Progenitor cell of endocrine pancreas (in vitro differentiated cells): ENCODE measurements at regions not wholly inside any gene's neighbourhood (a gene's known extent, or its start where the extent isn't known, plus 50 kb on each side); places are given as distances from the start of the nearest gene placed in this dataset.

Experiments used
- DNase-seq: peaks from one replicate; pipeline ENCODE4 v3.0.0; 2021; ENCODE audit warnings: low spot score; ENCODE audit not compliant: unreplicated experiment
- H3K27ac Mint-ChIP-seq: 2 replicates; pipeline ENCODE4 v1.8.0; 2021; ENCODE audit warnings: mild to moderate bottlenecking, moderate library complexity, mixed read lengths
- H3K27me3 Mint-ChIP-seq: 2 replicates; pipeline ENCODE4 v1.8.0; 2021; ENCODE audit warnings: mixed read lengths
- H3K36me3 Mint-ChIP-seq: 2 replicates; pipeline ENCODE4 v1.8.0; 2022; ENCODE audit warnings: mixed read lengths; ENCODE audit not compliant: insufficient read depth
- H3K4me1 Mint-ChIP-seq: 2 replicates; pipeline ENCODE4 v1.8.0; 2021; ENCODE audit warnings: low read depth, mixed read lengths
- H3K4me3 Mint-ChIP-seq: 2 replicates; pipeline ENCODE4 v1.8.0; 2021; ENCODE audit warnings: low read depth, mild to moderate bottlenecking, moderate library complexity, mixed read lengths
- H3K9me3 Mint-ChIP-seq: 2 replicates; pipeline ENCODE4 v1.8.0; 2021; ENCODE audit warnings: low read depth, mixed read lengths
- TF ChIP-seq, protein P1 (sequence below): fragments of 200-600 bp; sonication (generic); IDR thresholded peaks from one replicate; pipeline ENCODE4 v1.5.0; 2021; ENCODE audit warnings: antibody characterized with exemption, mild to moderate bottlenecking; ENCODE audit not compliant: unreplicated experiment

DNA sequence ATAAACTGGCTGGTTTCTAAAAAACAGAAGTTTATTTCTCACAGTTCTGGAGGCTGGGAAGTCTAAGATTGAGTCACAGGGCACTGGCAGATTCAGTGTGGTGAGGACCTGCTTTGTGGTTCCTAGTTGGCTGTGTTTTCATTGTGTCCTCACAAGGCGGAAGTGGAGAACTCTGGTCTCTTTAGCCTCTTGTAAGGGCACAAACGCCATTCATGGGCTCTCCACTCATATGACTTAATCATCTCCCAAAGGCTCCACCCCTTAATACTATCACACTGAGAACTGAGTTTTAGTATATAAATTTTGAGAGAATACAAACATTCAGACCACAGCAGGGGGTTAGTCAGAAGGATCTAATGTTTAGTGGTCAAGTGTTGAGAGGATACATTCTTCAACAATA is 208.2 kb downstream of the SEC61B start:
- Mint-ChIP-seq H3K4me1 (peaks cover 7% of the 10 kb centered on the region), H3K36me3 (no peaks in the 10 kb centered on the region), H3K27me3 (no peaks in the 10 kb centered on the region), H3K9me3 (peaks cover 5% of the 10 kb centered on the region), H3K27ac (no peak overlapping the region), H3K4me3 (no peak overlapping the region)
- no peak for DNase-seq
- TF ChIP-seq, protein P1, sequence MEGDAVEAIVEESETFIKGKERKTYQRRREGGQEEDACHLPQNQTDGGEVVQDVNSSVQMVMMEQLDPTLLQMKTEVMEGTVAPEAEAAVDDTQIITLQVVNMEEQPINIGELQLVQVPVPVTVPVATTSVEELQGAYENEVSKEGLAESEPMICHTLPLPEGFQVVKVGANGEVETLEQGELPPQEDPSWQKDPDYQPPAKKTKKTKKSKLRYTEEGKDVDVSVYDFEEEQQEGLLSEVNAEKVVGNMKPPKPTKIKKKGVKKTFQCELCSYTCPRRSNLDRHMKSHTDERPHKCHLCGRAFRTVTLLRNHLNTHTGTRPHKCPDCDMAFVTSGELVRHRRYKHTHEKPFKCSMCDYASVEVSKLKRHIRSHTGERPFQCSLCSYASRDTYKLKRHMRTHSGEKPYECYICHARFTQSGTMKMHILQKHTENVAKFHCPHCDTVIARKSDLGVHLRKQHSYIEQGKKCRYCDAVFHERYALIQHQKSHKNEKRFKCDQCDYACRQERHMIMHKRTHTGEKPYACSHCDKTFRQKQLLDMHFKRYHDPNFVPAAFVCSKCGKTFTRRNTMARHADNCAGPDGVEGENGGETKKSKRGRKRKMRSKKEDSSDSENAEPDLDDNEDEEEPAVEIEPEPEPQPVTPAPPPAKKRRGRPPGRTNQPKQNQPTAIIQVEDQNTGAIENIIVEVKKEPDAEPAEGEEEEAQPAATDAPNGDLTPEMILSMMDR: no peak

DNA sequence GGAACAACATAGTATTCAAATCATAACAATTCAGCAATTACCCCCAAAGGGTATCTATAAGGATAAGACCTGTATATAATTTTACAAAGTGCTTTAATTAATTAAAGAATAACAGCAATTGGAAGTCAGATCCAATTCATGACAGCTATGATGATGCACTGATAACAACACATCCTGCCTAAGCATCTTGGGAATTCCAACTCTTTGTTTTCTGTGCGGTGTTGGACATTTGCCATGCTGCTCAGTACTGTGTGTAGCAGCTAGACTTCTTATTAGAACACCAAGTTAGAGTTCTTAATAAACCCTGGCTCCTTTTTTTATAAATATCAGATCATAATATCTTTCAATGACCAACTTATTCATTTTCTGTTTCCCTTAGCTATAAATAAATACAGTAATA is 209.0 kb downstream of the SEC61B start:
- DNase-seq: no peak
- no peak overlapping the region for H3K4me3 Mint-ChIP-seq
- peaks cover 9% of the 10 kb centered on the region for H3K4me1 Mint-ChIP-seq
- H3K27me3 Mint-ChIP-seq: no peaks in the 10 kb centered on the region
- TF ChIP-seq, protein P1: no peak
- H3K9me3 Mint-ChIP-seq: peaks cover 5% of the 10 kb centered on the region
- no peak overlapping the region for H3K27ac Mint-ChIP-seq
- H3K36me3 Mint-ChIP-seq: no peaks in the 10 kb centered on the region

DNA sequence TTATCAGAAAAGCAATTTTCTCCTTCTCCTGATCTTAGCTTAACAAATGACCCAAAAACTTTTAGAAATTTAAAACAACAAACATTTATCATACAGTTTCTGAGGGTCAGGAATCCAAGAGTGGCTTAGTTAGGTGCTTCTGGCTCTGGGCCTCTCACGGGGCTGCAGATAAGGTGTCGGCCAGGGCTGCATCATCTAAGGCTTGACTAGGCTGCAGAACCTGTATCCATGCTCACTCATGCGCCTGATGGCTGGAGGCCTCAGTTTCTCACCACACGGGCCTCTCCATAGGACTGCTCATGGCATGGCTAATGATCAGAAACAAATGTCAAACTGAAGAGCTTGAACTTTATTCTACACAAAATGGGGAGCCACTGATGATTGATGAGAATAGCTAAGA is 210.0 kb downstream of the SEC61B start:
- Mint-ChIP-seq H3K27ac (no peak overlapping the region), H3K36me3 (no peaks in the 10 kb centered on the region), H3K27me3 (no peaks in the 10 kb centered on the region), H3K4me1 (peaks cover 17% of the 10 kb centered on the region), H3K4me3 (no peak overlapping the region), H3K9me3 (peaks cover 5% of the 10 kb centered on the region)
- TF ChIP-seq, protein P1: no peak
- DNase-seq: no peak

DNA sequence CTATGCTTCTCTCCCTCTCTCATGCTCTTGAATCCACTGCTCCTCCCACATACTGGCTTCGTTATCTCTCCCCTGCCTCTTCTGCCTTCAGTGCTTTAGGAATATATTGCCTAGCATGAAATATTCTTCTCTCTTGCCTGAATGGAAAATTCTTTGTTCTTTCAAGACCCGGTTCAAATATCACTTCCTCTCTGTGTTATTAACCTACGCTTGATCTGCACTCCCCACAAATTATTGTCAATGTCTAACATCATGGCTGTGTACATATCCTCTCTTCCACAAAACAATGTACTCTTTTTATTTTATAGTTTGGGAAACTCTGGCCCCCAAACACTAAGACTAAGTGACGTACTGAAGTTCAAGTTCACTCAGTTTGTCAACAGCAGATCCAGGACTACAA is 211.0 kb downstream of the SEC61B start:
- H3K27ac Mint-ChIP-seq: no peak overlapping the region
- TF ChIP-seq, protein P1: no peak
- no peaks in the 10 kb centered on the region for H3K36me3 Mint-ChIP-seq
- H3K27me3 Mint-ChIP-seq: no peaks in the 10 kb centered on the region
- DNase-seq: no peak
- H3K4me3 Mint-ChIP-seq: no peak overlapping the region
- H3K9me3 Mint-ChIP-seq: peaks cover 5% of the 10 kb centered on the region
- H3K4me1 Mint-ChIP-seq: peaks cover 24% of the 10 kb centered on the region

DNA sequence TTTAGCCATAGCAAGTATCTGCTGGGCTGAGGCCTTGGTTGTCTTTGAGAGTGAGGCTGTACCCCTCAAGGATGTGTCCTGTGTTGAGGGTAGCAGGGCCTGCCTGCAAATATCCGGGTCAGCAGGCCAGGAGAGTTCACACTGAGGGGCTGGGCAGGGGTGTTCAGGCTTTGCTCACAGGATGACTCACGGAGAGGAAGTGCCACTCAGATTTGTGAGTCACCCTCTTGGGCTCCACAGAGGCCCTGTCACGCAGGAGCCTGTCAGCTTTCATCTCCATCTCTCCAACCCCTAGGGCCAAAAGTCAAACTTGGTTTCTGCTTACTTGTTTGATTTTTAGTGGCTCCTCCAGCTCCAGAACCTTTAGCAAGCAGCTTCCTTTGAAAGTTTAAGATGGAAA is 211.5 kb downstream of the SEC61B start:
- Mint-ChIP-seq H3K4me1 (peaks cover 25% of the 10 kb centered on the region), H3K36me3 (no peaks in the 10 kb centered on the region), H3K4me3 (no peak overlapping the region), H3K27ac (no peak overlapping the region), H3K9me3 (peaks cover 5% of the 10 kb centered on the region), H3K27me3 (no peaks in the 10 kb centered on the region)
- TF ChIP-seq, protein P1: no peak
- DNase-seq: no peak

DNA sequence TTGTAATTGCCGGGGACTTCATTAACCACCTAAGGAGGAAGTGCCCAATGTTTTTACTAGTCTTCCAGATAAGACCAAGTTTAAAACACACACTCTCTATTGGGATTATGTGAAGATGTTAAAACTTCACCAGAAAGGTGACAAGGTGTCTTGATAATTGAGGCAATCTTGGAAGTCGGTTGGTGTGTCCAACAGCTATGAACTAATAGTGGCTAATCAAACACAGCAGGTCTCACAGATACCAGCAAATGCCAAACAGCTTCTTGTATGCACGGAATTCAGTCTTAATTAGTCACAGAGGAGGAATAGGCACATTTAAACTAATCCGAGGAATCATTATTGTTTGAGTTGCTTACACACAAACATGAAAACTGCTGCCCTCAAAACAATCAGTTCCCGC is 214.5 kb downstream of the SEC61B start:
- Mint-ChIP-seq H3K4me1 (peaks cover 30% of the 10 kb centered on the region), H3K27ac (peak overlapping the region; percentile 34), H3K27me3 (no peaks in the 10 kb centered on the region), H3K4me3 (no peak overlapping the region), H3K36me3 (no peaks in the 10 kb centered on the region), H3K9me3 (no peaks in the 10 kb centered on the region)
- no peak for DNase-seq
- TF ChIP-seq, protein P1: no peak
